ENCODE measurements at regions not wholly inside any gene's neighbourhood (a gene's known extent, or its start where the extent isn't known, plus 50 kb on each side); places are given as distances from the start of the nearest gene placed in this dataset.

DNA sequence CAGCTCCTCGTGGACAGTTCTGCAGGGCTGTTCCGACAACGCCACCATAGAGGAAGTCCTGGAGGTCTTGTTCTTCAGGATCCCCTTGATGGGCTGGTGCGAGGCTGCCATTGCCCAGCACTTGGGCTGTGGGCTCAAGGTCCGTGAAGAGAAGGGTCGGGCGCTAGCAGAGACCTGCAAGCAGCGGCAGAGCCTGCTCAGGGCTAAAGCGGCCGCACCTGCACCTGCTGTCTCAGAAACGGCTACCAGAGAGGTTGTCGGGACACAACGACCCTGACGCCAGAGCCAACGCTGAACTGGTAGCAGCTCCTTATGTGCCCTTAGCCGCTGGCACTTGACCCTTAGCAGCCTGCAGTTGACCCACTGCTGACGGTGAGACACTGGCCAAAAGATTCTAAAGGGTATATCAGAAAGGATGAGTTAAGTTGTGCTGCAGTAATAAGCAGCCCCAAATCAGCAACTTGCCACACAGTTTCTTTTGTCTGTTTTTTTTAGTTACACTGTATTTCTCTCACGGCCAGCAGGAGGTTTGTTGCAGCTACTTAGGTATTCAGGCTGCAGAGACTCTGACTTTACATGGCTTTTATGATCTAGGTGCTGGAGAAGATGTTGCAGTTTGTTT lies 55.5 kb upstream of the ST6GAL2 start:
- DNase-seq: no peak

GRCh38 chr2:106943468-106944200 lies 57.7 kb upstream of the ST6GAL2 start:
- no peak for DNase-seq

GRCh38 chr2:106944215-106944614 lies 58.2 kb upstream of the ST6GAL2 start:
- DNase-seq: no peak

DNA sequence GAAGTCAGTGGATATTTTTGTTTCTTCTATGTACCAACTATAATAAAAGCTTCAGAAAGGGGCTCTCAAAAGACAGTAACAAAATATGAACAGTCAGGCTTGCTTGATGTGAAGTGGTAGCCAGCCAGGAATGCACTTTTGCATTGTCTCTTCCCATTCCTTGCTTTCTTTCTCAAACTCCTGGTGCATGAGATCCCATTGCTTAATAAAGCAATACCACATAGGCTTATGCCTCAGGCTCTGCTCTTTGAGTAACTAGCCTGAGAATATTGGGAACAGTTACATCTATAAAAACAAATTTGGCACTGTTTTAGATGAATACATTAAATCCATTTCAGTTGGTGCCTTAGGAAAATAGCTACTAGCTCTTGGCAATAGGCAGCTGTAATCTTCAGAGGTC lies 62.6 kb upstream of the ST6GAL2 start:
- DNase-seq: no peak

- no peak for DNase-seq
Measured at GRCh38 chr2:106953236-106953635, 67.3 kb upstream of the ST6GAL2 start.

DNA sequence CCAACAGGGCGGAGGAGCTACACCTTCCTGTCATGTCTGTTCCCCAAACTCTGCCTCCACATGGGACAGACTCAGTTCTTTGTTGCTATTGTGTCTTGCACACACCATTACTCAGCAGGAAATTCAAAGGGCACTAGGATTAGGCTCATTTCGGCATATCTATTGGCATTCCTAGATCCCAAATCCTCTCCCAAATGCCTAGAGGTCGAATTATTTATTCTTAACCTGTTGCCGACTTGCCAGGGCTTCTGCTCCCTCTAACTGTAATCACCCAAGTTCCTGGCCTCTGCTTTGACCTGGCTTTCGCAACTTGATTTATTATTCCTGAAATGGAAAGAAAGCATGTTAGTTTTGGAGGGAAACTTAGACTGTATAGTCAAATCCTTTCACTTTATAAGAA lies 67.8 kb upstream of the ST6GAL2 start:
- no peak for DNase-seq

DNA sequence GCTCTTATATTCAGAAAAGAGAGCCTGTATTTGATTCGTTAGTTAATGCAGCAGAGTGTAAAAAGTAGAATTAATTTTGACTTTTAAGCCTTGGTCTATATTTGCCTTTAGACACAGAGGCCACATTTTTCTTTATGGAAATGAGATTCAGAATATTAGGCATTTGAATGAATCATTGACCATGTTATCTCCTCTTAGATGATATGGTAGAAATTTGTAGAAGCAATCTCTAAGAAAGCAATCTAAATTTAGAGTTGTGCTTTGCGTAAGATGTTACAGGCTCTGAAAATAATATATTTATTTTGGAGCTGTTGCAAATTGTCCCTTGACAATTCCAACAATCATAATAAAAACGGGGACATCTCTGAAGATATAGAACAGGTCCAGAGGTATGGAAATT lies 68.3 kb upstream of the ST6GAL2 start:
- DNase-seq: no peak

GRCh38 chr2:106956416-106956815 lies 70.4 kb upstream of the ST6GAL2 start:
- DNase-seq: no peak

DNA sequence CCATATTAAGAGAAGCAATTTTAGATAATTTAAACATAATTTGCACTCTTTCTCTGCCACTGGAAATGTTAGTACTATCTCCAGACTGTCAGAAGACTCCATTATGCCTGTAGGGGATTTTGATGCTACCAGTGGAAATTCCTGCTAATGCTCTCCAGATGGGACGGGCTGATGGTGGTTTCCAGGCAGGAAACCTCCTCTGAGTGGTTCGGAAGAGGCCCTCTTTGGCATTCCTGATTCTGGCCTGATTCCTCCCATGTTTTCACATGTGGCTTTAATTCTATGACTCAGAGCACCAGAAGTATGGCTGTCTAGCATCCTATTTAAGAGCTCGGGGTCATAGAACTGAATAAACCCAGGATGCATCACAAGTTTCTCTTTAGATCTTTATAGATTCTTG lies 70.9 kb upstream of the ST6GAL2 start:
- no peak for DNase-seq

DNA sequence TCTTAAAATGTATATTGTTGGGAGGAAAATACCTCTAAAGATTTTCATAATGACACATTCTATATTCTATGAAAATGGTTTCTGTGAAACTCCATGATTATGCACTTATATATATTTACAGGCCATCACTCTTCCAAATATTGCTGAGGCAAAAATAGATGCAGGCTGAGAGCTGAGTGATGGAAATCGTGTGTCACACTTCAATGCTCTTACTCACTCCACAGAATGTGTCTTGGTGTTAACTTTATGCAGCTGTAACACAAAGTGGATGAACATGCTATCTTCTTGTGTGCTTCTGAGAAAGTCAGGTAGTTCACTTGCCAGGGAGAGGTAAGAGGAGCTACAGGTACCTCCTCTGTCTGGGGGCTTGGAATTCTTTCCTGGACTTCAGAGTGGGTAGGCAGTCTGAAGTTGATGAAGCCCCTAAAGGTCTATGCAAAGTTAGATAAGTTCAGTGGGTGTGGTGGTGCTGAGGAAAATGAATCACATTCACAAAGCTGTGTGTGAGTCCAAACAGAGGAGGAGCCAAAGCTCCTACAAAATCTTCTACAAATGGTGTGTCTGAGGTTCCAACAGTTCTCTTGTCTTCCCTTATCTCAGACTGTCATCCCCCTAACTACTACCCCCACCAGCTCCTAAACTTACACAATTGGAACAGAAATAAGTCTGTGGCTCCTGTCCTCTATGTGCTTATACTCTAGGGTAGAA lies 74.2 kb upstream of the ST6GAL2 start:
- DNase-seq: no peak

GRCh38 chr2:106960683-106961161 lies 74.8 kb upstream of the ST6GAL2 start:
- DNase-seq: no peak

- no peak for DNase-seq
Measured at GRCh38 chr2:106961328-106961727, 75.4 kb upstream of the ST6GAL2 start.

GRCh38 chr2:106963156-106963555 lies 77.2 kb upstream of the ST6GAL2 start:
- DNase-seq: no peak

GRCh38 chr2:106963893-106964292 lies 77.9 kb upstream of the ST6GAL2 start:
- DNase-seq: no peak

DNA sequence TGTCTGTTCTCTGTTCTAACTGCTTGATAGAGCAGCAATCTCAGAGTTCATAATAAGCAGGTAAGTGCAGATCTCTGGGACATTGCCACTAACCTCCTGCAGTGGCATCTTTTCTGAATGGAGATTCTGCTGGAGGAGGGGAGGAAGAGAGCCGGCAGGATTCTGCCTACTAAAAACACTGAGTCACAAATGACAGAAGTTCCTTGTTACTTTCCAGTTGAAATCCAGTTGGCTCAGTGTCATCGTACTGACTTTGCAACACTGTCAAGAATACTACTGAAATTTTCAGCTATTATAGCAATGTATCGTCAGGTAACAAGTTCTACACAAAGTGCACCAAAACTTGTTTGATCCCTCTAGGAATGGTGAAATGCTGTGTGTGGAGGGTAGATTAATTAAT lies 79.6 kb upstream of the ST6GAL2 start:
- no peak for DNase-seq

GRCh38 chr2:106969777-106970176 lies 83.8 kb upstream of the ST6GAL2 start:
- DNase-seq: no peak

DNA sequence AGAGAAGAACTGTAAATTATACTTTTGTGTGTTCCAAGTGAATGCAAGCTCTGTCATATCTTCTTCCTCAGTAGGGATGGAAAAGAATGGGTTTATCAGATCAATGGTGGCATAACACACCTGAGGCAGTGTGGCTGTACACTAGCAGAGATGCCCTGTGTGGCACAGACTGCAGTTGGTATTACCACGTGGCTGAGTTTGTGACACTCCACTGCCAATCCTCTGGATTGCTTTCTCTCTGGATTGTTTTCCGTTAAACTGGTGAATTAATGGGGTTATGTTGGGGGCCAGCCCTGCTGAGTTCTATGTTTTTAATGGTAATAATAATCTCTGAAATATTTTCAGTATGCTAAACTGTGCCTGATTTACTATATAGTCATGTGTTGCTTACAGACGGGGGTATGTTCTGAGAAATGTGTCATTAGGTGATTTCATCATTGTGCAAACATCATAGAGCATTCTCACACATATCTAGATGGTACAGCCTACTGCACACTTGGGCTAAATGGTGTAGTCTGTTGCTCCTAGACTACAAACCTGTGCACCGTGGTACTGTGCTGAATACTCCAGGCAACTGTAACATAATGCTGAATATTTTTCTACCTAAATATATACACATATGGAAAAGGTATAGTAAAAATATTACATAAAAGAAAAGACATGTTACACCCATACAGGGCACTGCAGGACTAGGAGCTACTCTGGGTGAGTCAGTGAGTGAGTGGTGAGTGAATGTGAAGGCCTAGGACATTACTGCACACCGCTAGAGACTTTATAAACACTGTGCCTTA lies 84.7 kb upstream of the ST6GAL2 start:
- no peak for DNase-seq

DNA sequence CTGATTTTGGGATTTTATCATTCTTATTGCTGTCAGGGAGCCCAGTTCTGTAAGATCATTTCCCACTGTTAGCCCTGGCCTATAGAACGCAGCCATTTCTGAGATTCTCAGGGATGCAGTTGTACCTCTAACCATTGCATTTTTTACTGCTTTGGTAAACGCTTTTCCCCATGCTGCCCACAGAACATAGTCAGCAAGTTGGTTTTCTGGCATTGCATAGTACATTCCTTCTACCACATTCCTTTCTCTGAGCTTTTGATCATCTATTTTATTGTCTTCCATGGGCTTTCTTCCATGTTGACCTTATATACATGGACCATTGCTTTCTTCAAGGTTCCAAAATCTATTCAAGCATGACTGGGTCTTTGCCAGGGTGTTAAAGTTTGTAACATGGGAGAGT lies 86.8 kb upstream of the ST6GAL2 start:
- no peak for DNase-seq

DNA sequence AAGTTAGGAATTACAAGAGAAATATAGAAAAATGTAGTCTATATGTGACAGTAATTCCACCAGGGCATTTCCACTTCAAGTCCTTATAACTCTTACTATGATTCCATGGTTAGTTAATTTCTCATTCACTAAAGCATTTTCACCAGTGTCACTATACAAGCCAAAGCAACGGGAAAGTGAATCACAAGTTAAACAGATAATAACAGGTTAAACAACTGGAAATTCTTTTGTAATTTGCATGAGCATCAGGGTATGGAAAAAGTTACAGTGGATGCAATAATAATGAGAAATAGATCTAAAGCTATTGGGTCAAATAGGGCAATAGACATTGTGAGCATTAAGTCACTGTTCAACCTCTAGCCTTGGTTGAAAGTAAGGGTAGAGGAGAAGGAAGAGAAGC lies 88.9 kb upstream of the ST6GAL2 start:
- no peak for DNase-seq

GRCh38 chr2:106975641-106976040 lies 89.7 kb upstream of the ST6GAL2 start:
- DNase-seq: no peak

- DNase-seq: no peak
Measured at GRCh38 chr2:106976548-106976947, 90.6 kb upstream of the ST6GAL2 start.

DNA sequence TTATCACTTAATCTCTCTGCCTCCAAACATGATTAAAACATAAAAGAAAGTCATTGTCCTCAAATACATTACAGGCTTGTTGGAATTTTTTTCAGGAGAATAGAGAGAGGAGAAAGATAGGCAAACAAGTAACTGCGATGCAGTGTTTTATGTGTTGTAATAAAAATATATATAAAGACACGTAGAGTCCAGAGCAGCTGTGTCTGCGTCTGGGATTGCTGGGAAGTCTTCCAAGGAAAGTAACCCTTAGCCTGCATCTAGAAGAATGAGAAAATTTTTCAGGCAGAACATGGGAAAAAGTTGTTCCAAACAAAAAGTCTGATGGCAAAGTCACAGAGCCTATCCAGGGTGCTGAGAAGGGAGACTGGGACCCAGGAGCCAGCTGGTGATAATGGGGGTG lies 91.8 kb upstream of the ST6GAL2 start:
- DNase-seq: no peak

- no peak for DNase-seq
Measured at GRCh38 chr2:106978647-106979046, 92.7 kb upstream of the ST6GAL2 start.

Measured in suppressor macrophage (primary cell).